ENCODE measurements at regions not wholly inside any gene's neighbourhood (a gene's known extent, or its start where the extent isn't known, plus 50 kb on each side); places are given as distances from the start of the nearest gene placed in this dataset.
"Not testable (repeated sequence)": the region's sequence is repeated elsewhere in the genome, so short reads cannot be mapped to it uniquely, and the experiment has no call there.

DNA sequence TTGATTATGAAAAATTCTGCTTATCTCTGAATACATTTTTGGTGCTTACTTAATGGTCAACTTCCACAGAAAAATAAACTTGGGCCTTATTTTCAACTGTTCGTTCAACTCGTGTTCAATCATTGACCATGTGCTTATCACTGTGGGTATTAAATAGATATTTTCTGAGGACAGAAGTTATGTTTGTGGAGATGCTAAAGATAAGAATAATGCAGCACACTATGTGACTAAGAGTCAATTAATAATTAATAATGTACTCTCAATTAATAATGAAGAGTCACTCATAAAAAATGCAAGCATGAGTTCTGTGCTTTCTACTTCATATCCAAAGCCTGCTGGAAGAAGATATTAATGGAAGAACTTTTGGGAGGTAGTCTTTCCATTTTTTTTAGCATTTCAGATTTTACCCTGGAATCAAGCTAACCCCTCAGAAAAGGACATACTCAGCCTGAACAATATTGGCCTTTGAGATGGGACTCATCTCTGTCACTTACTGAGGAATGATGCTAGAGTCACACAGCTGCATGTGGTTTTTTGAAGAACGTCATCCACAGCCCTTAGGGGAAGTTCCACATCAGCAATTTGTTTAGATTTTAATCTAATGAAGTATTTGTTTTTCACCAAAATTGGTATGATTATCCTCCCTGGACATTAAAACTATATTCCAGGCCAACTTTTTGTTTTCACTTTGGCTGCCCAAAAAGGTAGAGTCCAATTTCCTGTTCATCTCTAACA, 191.9 kb upstream of the CRIM1 start:
- H3K4me2 ChIP-seq (replicated peaks; ENCODE audit: extremely low read depth, low read length, poor library complexity, severe bottlenecking): no peak overlapping the region
- H3K27me3 ChIP-seq (ENCODE audit: control insufficient read depth in 2 of 2, insufficient read depth in 2 of 2, low read length in 2 of 2): no peaks in the 10 kb centered on the region
- WGBS (ENCODE audit: insufficient coverage): no CpG with 5 or more reads among the region's 3 CpGs
- H3K9me3 Mint-ChIP-seq: peaks cover 0 to 6% (median 0%) of the 10 kb centered on the region in 7 donors
- H3K36me3 ChIP-seq (replicated peaks in 1 of 2; ENCODE audit: control insufficient read depth in 1 of 2, insufficient read depth in 2 of 2, low read length in 2 of 2): no peaks in the 10 kb centered on the region
- no peaks in the 10 kb centered on the region for H3K4me1 Mint-ChIP-seq
- no peaks in the 10 kb centered on the region for H3K79me2 ChIP-seq (ENCODE audit: insufficient read depth, low read length)
- H3K9me3 ChIP-seq (replicated peaks in 1 of 2; ENCODE audit: control insufficient read depth in 1 of 2, insufficient read depth in 1 of 2, low read length in 2 of 2): no peaks in the 10 kb centered on the region
- H3K27ac ChIP-seq (ENCODE audit: low read depth in 1 of 2, low read length in 2 of 2): no peak overlapping the region
- TF ChIP-seq, protein P1, sequence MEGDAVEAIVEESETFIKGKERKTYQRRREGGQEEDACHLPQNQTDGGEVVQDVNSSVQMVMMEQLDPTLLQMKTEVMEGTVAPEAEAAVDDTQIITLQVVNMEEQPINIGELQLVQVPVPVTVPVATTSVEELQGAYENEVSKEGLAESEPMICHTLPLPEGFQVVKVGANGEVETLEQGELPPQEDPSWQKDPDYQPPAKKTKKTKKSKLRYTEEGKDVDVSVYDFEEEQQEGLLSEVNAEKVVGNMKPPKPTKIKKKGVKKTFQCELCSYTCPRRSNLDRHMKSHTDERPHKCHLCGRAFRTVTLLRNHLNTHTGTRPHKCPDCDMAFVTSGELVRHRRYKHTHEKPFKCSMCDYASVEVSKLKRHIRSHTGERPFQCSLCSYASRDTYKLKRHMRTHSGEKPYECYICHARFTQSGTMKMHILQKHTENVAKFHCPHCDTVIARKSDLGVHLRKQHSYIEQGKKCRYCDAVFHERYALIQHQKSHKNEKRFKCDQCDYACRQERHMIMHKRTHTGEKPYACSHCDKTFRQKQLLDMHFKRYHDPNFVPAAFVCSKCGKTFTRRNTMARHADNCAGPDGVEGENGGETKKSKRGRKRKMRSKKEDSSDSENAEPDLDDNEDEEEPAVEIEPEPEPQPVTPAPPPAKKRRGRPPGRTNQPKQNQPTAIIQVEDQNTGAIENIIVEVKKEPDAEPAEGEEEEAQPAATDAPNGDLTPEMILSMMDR (IDR thresholded peaks at IDR 0.05): no peak
- no peaks in the 10 kb centered on the region for H3K36me3 Mint-ChIP-seq
- no peaks in the 10 kb centered on the region for H3K4me1 ChIP-seq (ENCODE audit: control insufficient read depth in 1 of 2, insufficient read depth in 2 of 2, low read length in 2 of 2)
- no peak for DNase-seq
- H3K4me3 Mint-ChIP-seq: no peak overlapping the region
- no peak overlapping the region for H3K4me3 ChIP-seq (replicated peaks in 1 of 3; ENCODE audit: low read depth in 2 of 3, low read length in 3 of 3)
- no peaks in the 10 kb centered on the region for H4K20me1 ChIP-seq (ENCODE audit: insufficient read depth, low read length)
- intact Hi-C loops (cut with micrococcal nuclease): no loop called here
- no peak overlapping the region for H3K9ac ChIP-seq (ENCODE audit: insufficient read depth, low read length, poor library complexity, severe bottlenecking)
- H3K27ac Mint-ChIP-seq: no peak overlapping the region
- peaks cover 0 to 3% (median 0%) of the 10 kb centered on the region in 3 donors for H3K27me3 Mint-ChIP-seq (ENCODE audit: low read depth in 3 of 3)
- H2AFZ ChIP-seq (ENCODE audit: insufficient read depth, low read depth, low read length, poor library complexity, severe bottlenecking): no peak overlapping the region

DNA sequence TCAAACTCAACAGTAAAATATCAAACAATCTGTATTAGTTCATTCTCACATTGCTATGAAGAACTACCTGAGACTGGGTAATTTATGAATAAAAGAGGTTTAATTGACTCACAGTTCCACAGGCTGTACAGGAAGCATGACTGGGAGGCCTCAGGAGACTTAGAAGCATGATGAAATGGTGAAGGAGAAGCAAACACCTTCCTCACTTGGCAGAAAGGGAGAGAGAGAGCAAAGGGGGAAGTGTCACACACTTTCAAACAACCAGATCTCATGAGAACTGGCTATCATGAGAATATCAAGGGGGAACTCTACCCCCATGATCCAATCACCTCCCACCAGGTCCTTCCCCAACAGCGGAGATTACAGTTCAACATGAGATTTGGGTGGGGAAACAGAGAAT, 198.5 kb upstream of the CRIM1 start:
- H3K27me3 ChIP-seq (ENCODE audit: control insufficient read depth in 2 of 2, insufficient read depth in 2 of 2, low read length in 2 of 2); H3K9me3 Mint-ChIP-seq; H3K4me3 Mint-ChIP-seq; H3K36me3 ChIP-seq (replicated peaks in 1 of 2; ENCODE audit: control insufficient read depth in 1 of 2, insufficient read depth in 2 of 2, low read length in 2 of 2); H3K36me3 Mint-ChIP-seq; H3K4me1 Mint-ChIP-seq; H3K27me3 Mint-ChIP-seq (ENCODE audit: low read depth in 3 of 3); H3K4me1 ChIP-seq (ENCODE audit: control insufficient read depth in 1 of 2, insufficient read depth in 2 of 2, low read length in 2 of 2); H3K4me3 ChIP-seq (replicated peaks in 1 of 3; ENCODE audit: low read depth in 2 of 3, low read length in 3 of 3); H4K20me1 ChIP-seq (ENCODE audit: insufficient read depth, low read length); H3K9ac ChIP-seq (ENCODE audit: insufficient read depth, low read length, poor library complexity, severe bottlenecking); DNase-seq; H3K9me3 ChIP-seq (replicated peaks in 1 of 2; ENCODE audit: control insufficient read depth in 1 of 2, insufficient read depth in 1 of 2, low read length in 2 of 2); intact Hi-C loops (cut with micrococcal nuclease); H3K79me2 ChIP-seq (ENCODE audit: insufficient read depth, low read length); H2AFZ ChIP-seq (ENCODE audit: insufficient read depth, low read depth, low read length, poor library complexity, severe bottlenecking); H3K27ac ChIP-seq (ENCODE audit: low read depth in 1 of 2, low read length in 2 of 2); H3K27ac Mint-ChIP-seq; H3K4me2 ChIP-seq (replicated peaks; ENCODE audit: extremely low read depth, low read length, poor library complexity, severe bottlenecking): not testable (repeated sequence)
- no CpG with 5 or more reads among the region's 1 CpG for WGBS (ENCODE audit: insufficient coverage)

All from CD14-positive monocyte (primary cell).